GM13977 (cell line): ENCODE measurements at regions not wholly inside any gene's neighbourhood (a gene's known extent, or its start where the extent isn't known, plus 50 kb on each side); places are given as distances from the start of the nearest gene placed in this dataset.

Source experiments
- DNase-seq: peaks from one replicate; pipeline ENCODE4 v3.0.0; 2012; ENCODE audit warnings: low spot score
- in situ Hi-C: fragments of 300-500 bp; cut with MboI; formaldehyde crosslinking; loops from one replicate; pipeline ENCODE4 v1.12.0; 2022; ENCODE audit warnings: low sequenced_read_pairs, low pct_unique_long_range_greater_than_20kb, mixed read lengths, inconsistent platforms; ENCODE audit not compliant: unreplicated experiment
- TF ChIP-seq, protein P1 (sequence below): IDR thresholded peaks from 2 replicates; pipeline ENCODE4 v1.5.1; 2012; ENCODE audit warnings: mild to moderate bottlenecking, control low read depth; ENCODE audit not compliant: insufficient read depth; ENCODE audit errors: extremely low read depth, missing control alignments

- DNase-seq: no peak
- in situ Hi-C loops: no loop called here
- TF ChIP-seq, protein P1, sequence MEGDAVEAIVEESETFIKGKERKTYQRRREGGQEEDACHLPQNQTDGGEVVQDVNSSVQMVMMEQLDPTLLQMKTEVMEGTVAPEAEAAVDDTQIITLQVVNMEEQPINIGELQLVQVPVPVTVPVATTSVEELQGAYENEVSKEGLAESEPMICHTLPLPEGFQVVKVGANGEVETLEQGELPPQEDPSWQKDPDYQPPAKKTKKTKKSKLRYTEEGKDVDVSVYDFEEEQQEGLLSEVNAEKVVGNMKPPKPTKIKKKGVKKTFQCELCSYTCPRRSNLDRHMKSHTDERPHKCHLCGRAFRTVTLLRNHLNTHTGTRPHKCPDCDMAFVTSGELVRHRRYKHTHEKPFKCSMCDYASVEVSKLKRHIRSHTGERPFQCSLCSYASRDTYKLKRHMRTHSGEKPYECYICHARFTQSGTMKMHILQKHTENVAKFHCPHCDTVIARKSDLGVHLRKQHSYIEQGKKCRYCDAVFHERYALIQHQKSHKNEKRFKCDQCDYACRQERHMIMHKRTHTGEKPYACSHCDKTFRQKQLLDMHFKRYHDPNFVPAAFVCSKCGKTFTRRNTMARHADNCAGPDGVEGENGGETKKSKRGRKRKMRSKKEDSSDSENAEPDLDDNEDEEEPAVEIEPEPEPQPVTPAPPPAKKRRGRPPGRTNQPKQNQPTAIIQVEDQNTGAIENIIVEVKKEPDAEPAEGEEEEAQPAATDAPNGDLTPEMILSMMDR: no peak
Measured at GRCh38 chr4:31682796-31683195, 962.6 kb downstream of the PCDH7 start.

- no peak for DNase-seq
- TF ChIP-seq, protein P1: no peak
- in situ Hi-C loops: no loop called here
Measured at GRCh38 chr4:31687717-31688342, 967.7 kb downstream of the PCDH7 start.

DNA sequence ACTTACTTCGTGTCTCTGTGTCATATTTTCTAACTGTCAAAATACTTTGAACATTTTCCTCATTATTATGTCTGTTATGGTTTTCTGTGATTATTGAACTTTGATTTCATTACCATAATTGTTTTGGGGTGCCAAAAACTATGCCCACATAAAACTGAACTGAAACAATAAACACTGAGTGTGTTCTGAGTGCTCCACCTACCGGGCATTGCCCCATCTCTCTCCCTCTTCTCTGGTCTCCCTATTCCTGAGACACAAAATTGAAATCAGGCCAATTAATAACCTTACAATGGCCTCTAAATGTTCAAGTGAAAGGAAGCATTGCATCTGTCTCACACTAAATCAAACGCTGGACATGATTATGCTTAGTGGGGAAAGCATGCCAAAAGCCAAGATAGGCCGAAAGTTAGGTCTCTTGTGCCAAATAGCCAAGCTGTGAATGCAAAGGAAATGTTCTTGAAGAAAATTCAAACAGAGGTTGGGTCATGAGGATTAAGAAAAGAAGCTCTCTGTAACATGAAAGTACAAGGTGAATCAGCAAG lies 972.3 kb downstream of the PCDH7 start:
- no peak for DNase-seq
- TF ChIP-seq, protein P1: peak; percentile 22
- in situ Hi-C loops: no loop called here

- TF ChIP-seq, protein P1: no peak
- in situ Hi-C loops: no loop called here
- no peak for DNase-seq
Measured at GRCh38 chr4:31701256-31701655, 981.1 kb downstream of the PCDH7 start.

GRCh38 chr4:31702326-31702725 lies 982.2 kb downstream of the PCDH7 start:
- TF ChIP-seq, protein P1: no peak
- DNase-seq: no peak
- in situ Hi-C loops: no loop called here

- no peak for DNase-seq
- in situ Hi-C loops: no loop called here
- TF ChIP-seq, protein P1: no peak
Measured at GRCh38 chr4:31714238-31714637, 994.1 kb downstream of the PCDH7 start.
